Upper lobe of left lung (tissue), 4 donors: ENCODE measurements at regions not wholly inside any gene's neighbourhood (a gene's known extent, or its start where the extent isn't known, plus 50 kb on each side); places are given as distances from the start of the nearest gene placed in this dataset.

ENCODE experiments used
- EP300 ChIP-seq, 4 donors: sonication (generic); formaldehyde crosslinking; IDR thresholded peaks; one replicate each; pipeline ENCODE4 v1.5.1; 2017; ENCODE audit warnings: antibody characterized with exemption in 4 of 4, control low read depth in 2 of 4
- POLR2A ChIP-seq, 4 donors: fragments of 450-650 bp; IDR thresholded peaks; one replicate each; pipeline ENCODE4 v1.5.1; 2016 to 2017; ENCODE audit warnings: antibody characterized with exemption in 4 of 4, mild to moderate bottlenecking in 2 of 4

DNA sequence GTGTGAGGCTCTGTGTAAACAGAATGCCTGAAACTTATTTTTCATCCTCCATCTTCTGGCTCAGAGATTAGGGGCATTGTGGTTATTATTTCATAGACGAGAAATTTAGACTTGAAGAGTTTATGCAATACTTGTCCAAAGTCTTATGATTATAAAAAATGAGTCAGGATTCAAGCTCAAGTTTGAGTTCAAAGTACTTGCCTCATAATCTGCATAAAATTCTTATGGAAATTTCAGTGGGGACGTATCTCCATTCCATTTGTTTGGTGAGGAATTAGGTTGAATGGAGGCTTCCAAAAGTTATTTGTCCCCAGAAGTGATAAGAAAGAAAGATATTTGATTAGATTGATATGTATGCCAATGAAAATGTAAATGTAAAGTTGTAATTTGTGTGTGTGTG is 93.7 kb upstream of the CLVS2 start:
- no peak for TF ChIP-seq EP300 (IDR thresholded peaks at IDR 0.05)
- no peak for TF ChIP-seq POLR2A (IDR thresholded peaks at IDR 0.05)
